Spleen (tissue), 11 donors: ENCODE measurements at regions not wholly inside any gene's neighbourhood (a gene's known extent, or its start where the extent isn't known, plus 50 kb on each side); places are given as distances from the start of the nearest gene placed in this dataset.

Experiments
- DNase-seq: peaks from one replicate; pipeline ENCODE4 v3.0.0-alpha.2; 2020
- H3K27ac ChIP-seq, 8 donors: fragments of 200-600 bp; sonication (generic) in 7 of 8; 1 replicate in 4 of 8; 2 replicates in 4 of 8; pipeline versions ENCODE4 v1.5.0 to v1.8.0; 2016 to 2021; ENCODE audit warnings: inconsistent platforms in 4 of 8, mild to moderate bottlenecking in 4 of 8, moderate library complexity in 1 of 8
- H3K27me3 ChIP-seq, 7 donors: fragments of 200-600 bp; sonication (generic) in 6 of 7; replicated peaks in 1 of 7; 1 replicate in 4 of 7; 2 replicates in 3 of 7; pipeline versions ENCODE4 v1.5.0 to v1.8.0; 2016 to 2021; ENCODE audit warnings: inconsistent platforms in 3 of 7, mild to moderate bottlenecking in 1 of 7
- H3K36me3 ChIP-seq, 6 donors: fragments of 200-600 bp; sonication (generic) in 5 of 6; 1 replicate in 4 of 6; 2 replicates in 2 of 6; pipeline versions ENCODE4 v1.5.0 to v1.8.0; 2016 to 2021; ENCODE audit warnings: inconsistent platforms in 2 of 6
- H3K4me1 ChIP-seq, 6 donors: fragments of 200-600 bp; sonication (generic) in 5 of 6; 1 replicate in 3 of 6; 2 replicates in 3 of 6; pipeline versions ENCODE4 v1.5.0 to v1.8.0; 2016 to 2021; ENCODE audit warnings: inconsistent platforms in 3 of 6
- H3K4me3 ChIP-seq, 8 donors: fragments of 200-600 bp; sonication (generic) in 7 of 8; 1 replicate in 4 of 8; 2 replicates in 4 of 8; pipeline versions ENCODE4 v1.5.0 to v1.8.0; 2016 to 2021; ENCODE audit warnings: inconsistent platforms in 4 of 8, mild to moderate bottlenecking in 4 of 8, moderate library complexity in 2 of 8
- H3K9me3 ChIP-seq, 8 donors: fragments of 200-600 bp; sonication (generic) in 7 of 8; 1 replicate in 4 of 8; 2 replicates in 4 of 8; pipeline versions ENCODE4 v1.5.0 to v1.8.0; 2016 to 2021; ENCODE audit warnings: inconsistent platforms in 4 of 8
- CTCF ChIP-seq, 11 experiments: fragments of 200-600 bp in 7 of 11; fragments of 450-650 bp in 4 of 11; sonication (generic) in 4 of 11; IDR thresholded peaks in 8 of 11; conservative IDR thresholded peaks in 3 of 11; 1 replicate in 7 of 11; 2 replicates in 4 of 11; pipeline versions ENCODE4 v1.4.0 to v1.8.0; 2016 to 2021; ENCODE audit warnings: antibody characterized with exemption in 11 of 11, inconsistent platforms in 4 of 11, mild to moderate bottlenecking in 1 of 11
- POLR2A ChIP-seq, 3 donors: fragments of 450-650 bp; IDR thresholded peaks; one replicate each; pipeline ENCODE4 v1.5.1; 2017; ENCODE audit warnings: antibody characterized with exemption in 3 of 3, mild to moderate bottlenecking in 1 of 3
- POLR2AphosphoS5 ChIP-seq, 3 donors: sonication (generic); formaldehyde crosslinking; IDR thresholded peaks; one replicate each; pipeline ENCODE4 v1.5.1; 2017; ENCODE audit warnings: antibody characterized with exemption in 3 of 3
- WGBS, 5 donors: extraction: QIAGEN DNeasy Blood & Tissue Kit in 3 of 5; methylation state at CpG; one replicate each; pipeline versions ENCODE4 v1.1.5 to v1.1.7; 2013 to 2018; 5-methylcytosine and 5-hydroxymethylcytosine counted together
- intact Hi-C: fragments of 100-400 bp; cut with DNase I; formaldehyde crosslinking; loops from one replicate; pipeline ENCODE4 v1.15.0; 2023; ENCODE audit warnings: low total_unique reads
- donor health status: healthy with polysubstance abuse.
- donor health status: DM: no; HTN: no; CAD: no; lungs with moderate emphysema.
- donor health status: DM: no; HTN: no; CAD: no.
- donor health status: Bipolar disorder and iron deficiency.
- donor health status: healthy.
- donor health status: DM: no; HTN: no; CAD: no.
- donor health status: DM: yes; HTN: yes; CAD: no.

- 88 to 94% (median 93%) methylated on average over 5 of the region's 5 CpGs for WGBS, 5 donors
These were observed 527.7 kb downstream of the LTN1 start for GRCh38 chr21:28464988-28465387.

GRCh38 chr21:28464095-28464494 is 528.6 kb downstream of the LTN1 start:
- Histone ChIP-seq H3K4me3 (no peak overlapping the region), H3K9me3 (no peaks in the 10 kb centered on the region), H3K27me3 (peaks cover 0 to 4% (median 0%) of the 10 kb centered on the region in 7 donors), H3K4me1 (no peaks in the 10 kb centered on the region), H3K36me3 (no peaks in the 10 kb centered on the region), H3K27ac (no peak overlapping the region)
- TF ChIP-seq POLR2AphosphoS5 (IDR thresholded peaks at IDR 0.05) (no peak), CTCF (IDR thresholded peaks at IDR 0.05 in 8 of 11, conservative IDR thresholded peaks at IDR 0.05 in 3 of 11) (no peak), POLR2A (IDR thresholded peaks at IDR 0.05) (no peak)
- intact Hi-C loops = no loop called here
- DNase-seq = no peak

More at GRCh38 chr21:28464988-28465387, 527.7 kb downstream of the LTN1 start:
- Histone ChIP-seq H3K9me3 (no peaks in the 10 kb centered on the region), H3K4me3 (no peak overlapping the region), H3K27ac (no peak overlapping the region), H3K4me1 (no peaks in the 10 kb centered on the region), H3K27me3 (peaks cover 0 to 4% (median 0%) of the 10 kb centered on the region in 7 donors), H3K36me3 (no peaks in the 10 kb centered on the region)
- DNase-seq = no peak
- TF ChIP-seq POLR2AphosphoS5 (IDR thresholded peaks at IDR 0.05) (no peak), POLR2A (IDR thresholded peaks at IDR 0.05) (no peak)
- intact Hi-C loops = no loop called here

- no peak overlapping the region for H3K27ac ChIP-seq
These were observed 533.5 kb downstream of the LTN1 start for GRCh38 chr21:28459193-28459592.

GRCh38 chr21:28458446-28458845 is 534.2 kb downstream of the LTN1 start:
- Histone ChIP-seq H3K9me3 (no peaks in the 10 kb centered on the region), H3K27ac (no peak overlapping the region), H3K4me1 (no peaks in the 10 kb centered on the region), H3K36me3 (no peaks in the 10 kb centered on the region), H3K27me3 (no peaks in the 10 kb centered on the region), H3K4me3 (no peak overlapping the region)
- TF ChIP-seq POLR2AphosphoS5 (IDR thresholded peaks at IDR 0.05) = no peak
- no peak for TF ChIP-seq CTCF (IDR thresholded peaks at IDR 0.05 in 8 of 11, conservative IDR thresholded peaks at IDR 0.05 in 3 of 11)
- no peak for TF ChIP-seq POLR2A (IDR thresholded peaks at IDR 0.05)
- DNase-seq = no peak
- 76 to 88% (median 81%) methylated on average over 1 of the region's 1 CpG for WGBS, 5 donors
- intact Hi-C loops = no loop called here

More at GRCh38 chr21:28459193-28459592, 533.5 kb downstream of the LTN1 start:
- Histone ChIP-seq H3K4me1 (no peaks in the 10 kb centered on the region), H3K36me3 (no peaks in the 10 kb centered on the region), H3K4me3 (no peak overlapping the region), H3K9me3 (no peaks in the 10 kb centered on the region), H3K27me3 (no peaks in the 10 kb centered on the region)
- DNase-seq = no peak
- TF ChIP-seq CTCF (IDR thresholded peaks at IDR 0.05 in 8 of 11, conservative IDR thresholded peaks at IDR 0.05 in 3 of 11) (no peak), POLR2AphosphoS5 (IDR thresholded peaks at IDR 0.05) (no peak), POLR2A (IDR thresholded peaks at IDR 0.05) (no peak)
- intact Hi-C loops = no loop called here
- WGBS, 5 donors = 78 to 90% (median 89%) methylated on average over 2 of the region's 2 CpGs

GRCh38 chr21:28455253-28455600 is 537.5 kb downstream of the LTN1 start:
- WGBS, 5 donors = 69 to 82% (median 78%) methylated on average over 4 of the region's 4 CpGs
- no peaks in the 10 kb centered on the region for H3K4me1 ChIP-seq
- no peaks in the 10 kb centered on the region for H3K27me3 ChIP-seq
- H3K9me3 ChIP-seq = no peaks in the 10 kb centered on the region
- intact Hi-C loops = no loop called here
- no peak for TF ChIP-seq CTCF (IDR thresholded peaks at IDR 0.05 in 8 of 11, conservative IDR thresholded peaks at IDR 0.05 in 3 of 11)
- TF ChIP-seq POLR2A (IDR thresholded peaks at IDR 0.05) = no peak
- no peak for TF ChIP-seq POLR2AphosphoS5 (IDR thresholded peaks at IDR 0.05)
- no peak overlapping the region for H3K4me3 ChIP-seq
- H3K27ac ChIP-seq = no peak overlapping the region
- DNase-seq = no peak
- H3K36me3 ChIP-seq = no peaks in the 10 kb centered on the region
